Dermis microvascular lymphatic vessel endothelial cell (primary cell): ENCODE measurements at regions not wholly inside any gene's neighbourhood (a gene's known extent, or its start where the extent isn't known, plus 50 kb on each side); places are given as distances from the start of the nearest gene placed in this dataset.

Source experiments
- DNase-seq, 2 donors: peaks; one replicate each; pipeline versions ENCODE4 v3.0.0 to v3.0.0-alpha.2; 2010; ENCODE audit warnings: low read depth in 2 of 2

- no peak for DNase-seq
Observed at GRCh38 chr1:112263453-112263852, 132.6 kb upstream of the CTTNBP2NL start.

GRCh38 chr1:112264010-112264409 lies 132.0 kb upstream of the CTTNBP2NL start:
- no peak for DNase-seq

- no peak for DNase-seq
Observed at GRCh38 chr1:112264553-112264952, 131.5 kb upstream of the CTTNBP2NL start.

GRCh38 chr1:112265931-112266330 lies 130.1 kb upstream of the CTTNBP2NL start:
- DNase-seq, result no peak

GRCh38 chr1:112267206-112267605 lies 128.8 kb upstream of the CTTNBP2NL start:
- no peak for DNase-seq

- DNase-seq, result no peak
Observed at GRCh38 chr1:112267929-112268328, 128.1 kb upstream of the CTTNBP2NL start.

GRCh38 chr1:112268408-112268807 lies 127.6 kb upstream of the CTTNBP2NL start:
- no peak for DNase-seq

GRCh38 chr1:112271270-112271669 lies 124.7 kb upstream of the CTTNBP2NL start:
- no peak for DNase-seq

GRCh38 chr1:112272101-112272772 lies 123.8 kb upstream of the CTTNBP2NL start:
- DNase-seq, result no peak

GRCh38 chr1:112284796-112285195 lies 111.2 kb upstream of the CTTNBP2NL start:
- DNase-seq, result no peak

- DNase-seq, result no peak
Observed at GRCh38 chr1:112285316-112285715, 110.7 kb upstream of the CTTNBP2NL start.

- no peak for DNase-seq
Observed at GRCh38 chr1:112285746-112286145, 110.3 kb upstream of the CTTNBP2NL start.

- no peak for DNase-seq
Observed at GRCh38 chr1:112296908-112297307, 99.1 kb upstream of the CTTNBP2NL start.

- peak in 1 of 2 donors; percentile 15 for DNase-seq
Observed at GRCh38 chr1:112297536-112297935, 98.5 kb upstream of the CTTNBP2NL start.

GRCh38 chr1:112298558-112298957 lies 97.5 kb upstream of the CTTNBP2NL start:
- DNase-seq, result peak; percentile 17 to 55

GRCh38 chr1:112304126-112304525 lies 91.9 kb upstream of the CTTNBP2NL start:
- DNase-seq, result no peak

- no peak for DNase-seq
Observed at GRCh38 chr1:112304612-112305011, 91.4 kb upstream of the CTTNBP2NL start.

GRCh38 chr1:112307930-112308591 lies 88.0 kb upstream of the CTTNBP2NL start:
- no peak for DNase-seq

GRCh38 chr1:112308716-112309115 lies 87.3 kb upstream of the CTTNBP2NL start:
- DNase-seq, result no peak

- no peak for DNase-seq
Observed at GRCh38 chr1:112309499-112309898, 86.5 kb upstream of the CTTNBP2NL start.

GRCh38 chr1:112312315-112312714 lies 83.7 kb upstream of the CTTNBP2NL start:
- no peak for DNase-seq

- DNase-seq, result no peak
Observed at GRCh38 chr1:112312879-112313278, 83.1 kb upstream of the CTTNBP2NL start.

GRCh38 chr1:112316254-112316913 lies 79.6 kb upstream of the CTTNBP2NL start:
- no peak for DNase-seq
